ENCODE measurements at regions not wholly inside any gene's neighbourhood (a gene's known extent, or its start where the extent isn't known, plus 50 kb on each side); places are given as distances from the start of the nearest gene placed in this dataset.

DNA sequence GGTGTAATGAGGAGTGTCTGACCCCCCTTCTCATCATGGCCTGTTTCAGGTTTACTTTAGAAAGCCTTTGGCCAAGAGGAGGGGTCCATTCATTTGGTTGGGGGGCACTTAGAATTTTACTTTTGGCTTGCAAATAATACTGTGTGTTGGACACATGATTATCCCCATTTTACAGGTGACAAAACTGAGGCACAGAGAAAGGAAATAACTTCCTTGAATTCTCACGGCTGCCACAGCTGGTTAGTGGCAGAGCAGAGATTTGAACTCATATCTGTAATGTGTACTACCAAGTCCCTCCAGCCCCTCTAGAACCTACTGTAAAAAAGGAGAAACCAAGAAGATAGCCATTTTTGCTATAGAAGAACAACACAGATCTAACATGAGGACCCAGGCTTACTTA, 124.8 kb upstream of the NDUFV2 start:
- Mint-ChIP-seq H3K4me1 (peaks cover 10% of the 10 kb centered on the region), H3K4me3 (no peak overlapping the region), H3K27me3 (peaks cover 3% of the 10 kb centered on the region), H3K36me3 (peaks cover 3% of the 10 kb centered on the region), H3K27ac (peak overlapping the region; percentile 49), H3K9me3 (peaks cover 5% of the 10 kb centered on the region)
- no peak for DNase-seq (ENCODE audit: low spot score in 2 of 2)
- no peak for ATAC-seq (ENCODE audit: low read depth)

DNA sequence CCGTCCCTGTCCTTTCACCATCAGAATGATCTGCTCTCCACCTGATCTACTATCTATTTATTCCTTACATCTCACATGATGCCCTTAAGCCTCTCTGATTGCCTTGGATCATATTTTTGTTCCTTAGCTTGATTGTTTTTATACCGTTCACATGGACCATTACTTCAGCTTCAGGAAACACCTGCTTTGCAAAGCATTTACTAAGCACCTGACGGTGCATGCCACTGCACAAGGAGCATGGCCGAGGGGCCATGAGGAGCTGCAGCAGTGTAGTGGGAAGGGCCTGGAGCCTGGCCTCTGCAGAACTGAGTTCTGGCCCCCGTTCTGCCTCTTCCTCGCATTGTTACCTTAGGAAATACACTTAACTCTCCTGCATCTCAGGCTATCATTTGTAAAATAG, 124.1 kb upstream of the NDUFV2 start:
- Mint-ChIP-seq H3K4me3 (peak overlapping the region; percentile 33), H3K4me1 (peaks cover 11% of the 10 kb centered on the region), H3K36me3 (peaks cover 1% of the 10 kb centered on the region), H3K9me3 (peaks cover 3% of the 10 kb centered on the region), H3K27ac (peak overlapping the region; percentile 49), H3K27me3 (no peaks in the 10 kb centered on the region)
- no peak for DNase-seq (ENCODE audit: low spot score in 2 of 2)
- ATAC-seq (ENCODE audit: low read depth) = peak; percentile 47

DNA sequence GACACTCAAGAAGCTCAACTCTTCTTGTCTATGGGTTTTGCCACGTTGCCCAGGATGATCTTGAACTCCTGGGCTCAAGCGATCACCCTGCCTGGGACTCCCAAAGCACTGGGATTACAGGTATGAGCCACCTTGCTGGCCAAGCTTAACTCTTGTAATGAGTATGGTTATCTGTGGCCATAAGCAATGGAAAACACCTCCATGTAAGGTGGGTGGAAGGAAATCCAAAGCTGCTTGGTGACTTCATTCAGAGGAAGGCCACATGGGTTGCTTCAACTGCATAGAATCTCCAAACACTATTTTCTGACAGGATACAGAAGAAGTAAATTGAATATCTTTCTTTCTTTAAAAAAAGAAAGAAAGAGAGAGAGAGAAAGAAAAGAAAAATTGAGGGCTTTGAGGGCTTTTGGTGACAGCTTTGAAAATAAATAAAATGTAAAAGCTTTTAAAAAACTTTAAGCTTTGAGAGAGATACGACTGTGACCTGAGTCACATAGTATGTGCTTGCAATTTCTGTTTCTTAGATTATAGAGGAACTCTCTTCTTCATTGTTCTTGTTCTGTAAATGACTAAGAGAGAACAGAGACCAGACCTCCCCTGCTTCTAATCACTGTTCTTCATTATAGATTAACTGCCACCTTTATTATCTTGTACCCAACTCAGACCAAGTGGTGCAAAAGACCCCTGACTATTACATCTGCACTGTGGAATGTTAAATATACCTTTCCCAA, 123.1 kb upstream of the NDUFV2 start:
- peaks cover 1% of the 10 kb centered on the region for H3K9me3 Mint-ChIP-seq

DNA sequence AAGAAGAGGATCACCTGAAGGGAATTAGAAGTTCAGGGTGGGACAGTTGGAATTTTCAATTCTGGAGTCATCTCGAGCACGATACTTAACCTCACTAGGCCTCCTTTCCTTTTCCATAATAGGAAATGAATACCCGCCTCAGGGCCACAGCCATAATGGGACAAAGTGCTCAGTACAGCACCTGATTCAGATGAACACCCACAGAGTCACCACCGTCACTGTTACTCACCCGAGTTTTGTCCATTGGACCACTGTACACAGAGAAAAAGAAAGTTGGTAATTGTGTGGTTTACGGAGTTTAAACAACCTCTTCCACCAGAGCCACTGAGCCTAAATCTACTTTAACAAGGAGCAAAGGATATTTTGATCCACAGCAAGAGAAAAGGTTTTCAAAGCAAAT, 122.0 kb upstream of the NDUFV2 start:
- no peak overlapping the region for H3K27ac Mint-ChIP-seq
- DNase-seq (ENCODE audit: low spot score in 2 of 2) (no peak), ATAC-seq (ENCODE audit: low read depth) (no peak)
- no peaks in the 10 kb centered on the region for H3K36me3 Mint-ChIP-seq
- H3K4me1 Mint-ChIP-seq = peaks cover 11% of the 10 kb centered on the region
- no peaks in the 10 kb centered on the region for H3K27me3 Mint-ChIP-seq
- H3K9me3 Mint-ChIP-seq = no peaks in the 10 kb centered on the region
- H3K4me3 Mint-ChIP-seq = no peak overlapping the region

More for the DNA sequence above, 123.1 kb upstream of the NDUFV2 start:
- H3K4me3 Mint-ChIP-seq = no peak overlapping the region
- H3K27me3 Mint-ChIP-seq = no peaks in the 10 kb centered on the region
- ATAC-seq (ENCODE audit: low read depth) (no peak), DNase-seq (ENCODE audit: low spot score in 2 of 2) (no peak)
- no peak overlapping the region for H3K27ac Mint-ChIP-seq
- H3K36me3 Mint-ChIP-seq = no peaks in the 10 kb centered on the region
- H3K4me1 Mint-ChIP-seq = peaks cover 11% of the 10 kb centered on the region

DNA sequence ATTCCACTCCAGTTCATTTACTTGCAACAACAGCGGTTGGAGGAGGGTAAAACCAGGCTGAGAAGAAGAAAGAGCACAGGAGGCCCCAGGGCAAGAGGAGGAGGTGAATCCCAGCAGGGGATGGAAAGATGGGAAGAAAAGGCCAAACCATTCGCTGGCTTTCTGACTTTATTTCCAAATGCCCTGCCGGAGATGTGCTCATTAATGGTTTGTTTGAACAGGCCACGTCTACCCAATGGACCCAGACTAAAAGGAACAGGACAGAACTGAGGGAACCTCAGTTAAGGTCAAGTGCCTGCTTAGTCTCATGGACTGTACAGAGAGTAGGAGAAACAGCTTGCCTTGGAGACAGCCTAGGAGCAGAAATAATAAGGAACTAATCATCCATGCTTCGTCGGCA, 121.6 kb upstream of the NDUFV2 start:
- ATAC-seq (ENCODE audit: low read depth) = no peak
- Mint-ChIP-seq H3K9me3 (no peaks in the 10 kb centered on the region), H3K36me3 (no peaks in the 10 kb centered on the region), H3K4me3 (no peak overlapping the region), H3K27ac (no peak overlapping the region), H3K4me1 (peaks cover 11% of the 10 kb centered on the region), H3K27me3 (no peaks in the 10 kb centered on the region)
- no peak for DNase-seq (ENCODE audit: low spot score in 2 of 2)

DNA sequence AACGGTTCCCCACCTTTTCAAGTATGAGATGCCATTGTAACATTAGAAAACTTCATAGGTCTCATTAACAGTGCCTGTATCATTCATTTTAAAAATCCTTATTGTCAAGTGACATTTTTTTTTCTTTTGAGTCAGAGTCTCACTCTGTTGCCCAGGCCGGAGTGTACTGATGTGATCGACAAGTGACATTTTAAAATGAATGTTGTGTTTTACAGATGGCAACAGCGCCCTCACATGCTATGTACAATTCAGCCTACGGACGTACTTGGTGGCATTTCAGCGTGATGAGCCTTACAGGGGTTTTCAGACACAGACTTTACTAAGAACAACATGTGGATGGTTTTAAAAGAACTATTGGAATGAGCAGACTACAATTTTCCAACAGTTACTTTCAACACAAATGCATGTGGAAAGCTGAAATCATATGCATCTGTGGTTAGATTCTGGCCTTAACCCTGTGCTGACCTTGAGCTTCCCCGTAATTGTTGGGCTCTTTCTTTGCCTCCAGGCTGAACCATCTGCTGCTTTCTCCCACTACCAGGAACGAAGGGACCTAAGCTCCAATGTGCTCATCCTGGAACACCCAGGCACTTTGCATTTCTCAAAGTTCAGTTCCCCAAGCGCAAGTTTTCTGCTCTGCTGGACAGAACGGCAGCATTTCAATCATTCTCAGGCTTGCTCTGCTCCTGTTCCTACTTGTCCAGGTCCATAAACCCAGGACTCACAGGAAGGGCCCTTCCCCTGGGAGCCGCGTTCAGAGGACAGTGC, 119.9 kb upstream of the NDUFV2 start:
- peak; percentile 24 to 33 for DNase-seq (ENCODE audit: low spot score in 2 of 2)
- Mint-ChIP-seq H3K4me1 (peaks cover 11% of the 10 kb centered on the region), H3K4me3 (no peak overlapping the region), H3K9me3 (no peaks in the 10 kb centered on the region), H3K27me3 (peaks cover 5% of the 10 kb centered on the region), H3K36me3 (no peaks in the 10 kb centered on the region), H3K27ac (no peak overlapping the region)
- peak; percentile 91 for ATAC-seq (ENCODE audit: low read depth)

DNA sequence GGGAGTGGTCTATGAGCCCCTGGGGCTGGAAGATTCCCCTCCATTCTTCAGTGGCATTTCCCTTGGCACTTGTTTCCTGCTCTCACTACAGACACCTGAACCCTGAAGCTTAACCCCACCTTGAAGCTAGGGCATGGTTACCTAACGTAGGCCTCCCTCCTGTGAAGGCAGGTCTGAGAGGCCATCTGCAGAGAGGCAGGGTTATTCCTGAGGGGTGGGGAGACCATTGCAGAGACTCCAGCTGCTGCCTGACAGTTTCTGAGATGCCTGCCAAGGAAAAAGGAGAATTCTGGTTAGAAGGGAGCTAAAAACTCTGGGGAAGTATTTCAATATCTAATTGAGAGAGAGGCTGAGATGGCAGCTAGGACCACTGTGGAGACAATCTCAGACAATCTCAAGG, 119.3 kb upstream of the NDUFV2 start:
- Mint-ChIP-seq H3K9me3 (no peaks in the 10 kb centered on the region), H3K4me3 (no peak overlapping the region), H3K27me3 (peaks cover 5% of the 10 kb centered on the region), H3K4me1 (peaks cover 11% of the 10 kb centered on the region), H3K36me3 (no peaks in the 10 kb centered on the region), H3K27ac (no peak overlapping the region)
- no peak for ATAC-seq (ENCODE audit: low read depth)
- no peak for DNase-seq (ENCODE audit: low spot score in 2 of 2)

DNA sequence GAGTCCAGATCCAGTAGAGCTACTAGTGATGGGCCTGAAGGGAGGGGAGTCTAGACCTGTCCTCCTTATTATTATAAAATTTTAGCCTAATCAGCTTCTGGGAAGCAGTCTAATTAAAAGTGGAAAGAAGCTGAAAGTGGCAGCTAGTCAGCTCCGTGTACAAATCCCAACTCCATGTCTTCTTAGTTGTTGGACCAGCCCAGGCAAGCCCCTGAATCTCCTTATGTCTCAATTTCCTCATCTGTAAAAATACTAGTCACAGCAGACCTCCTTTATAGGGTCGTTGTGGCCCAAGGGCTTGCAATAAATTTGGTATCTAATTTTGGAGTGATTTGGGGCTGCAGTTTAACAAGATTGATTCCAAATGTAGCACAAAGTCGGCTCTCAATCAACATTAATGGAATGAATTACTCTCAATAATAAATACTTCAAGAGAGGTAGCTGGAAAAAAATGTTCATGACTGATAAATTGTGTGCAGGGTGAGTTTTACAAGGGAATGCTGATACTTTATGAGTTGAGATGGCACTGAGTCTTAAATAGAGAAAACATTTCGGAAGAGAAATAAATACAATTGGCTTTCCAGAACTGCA, 118.3 kb upstream of the NDUFV2 start:
- Mint-ChIP-seq H3K4me3 (no peak overlapping the region), H3K9me3 (no peaks in the 10 kb centered on the region), H3K4me1 (peaks cover 6% of the 10 kb centered on the region), H3K27ac (no peak overlapping the region), H3K36me3 (no peaks in the 10 kb centered on the region), H3K27me3 (peaks cover 7% of the 10 kb centered on the region)
- ATAC-seq (ENCODE audit: low read depth) (no peak), DNase-seq (ENCODE audit: low spot score in 2 of 2) (no peak)

DNA sequence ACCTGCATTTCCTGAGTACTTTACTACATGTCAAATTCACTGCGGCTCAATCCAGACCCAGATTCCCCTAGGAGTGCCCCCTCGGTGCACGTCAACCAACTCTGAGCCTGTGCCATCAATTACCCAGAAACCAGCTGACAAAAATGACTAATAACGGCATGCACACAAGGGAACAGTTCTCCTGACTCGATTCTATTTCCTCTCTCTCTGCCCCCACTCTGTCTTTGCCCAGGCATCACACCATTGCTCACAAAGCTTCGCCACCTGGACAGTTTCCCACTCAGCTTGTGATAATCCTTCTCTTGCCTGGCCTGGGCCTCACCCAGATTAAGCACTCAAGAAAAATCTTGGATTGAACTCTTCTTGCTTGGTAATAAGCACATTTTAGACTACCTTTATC, 115.3 kb upstream of the NDUFV2 start:
- ATAC-seq (ENCODE audit: low read depth) = no peak
- H3K27ac Mint-ChIP-seq = no peak overlapping the region
- H3K36me3 Mint-ChIP-seq = no peaks in the 10 kb centered on the region
- no peak overlapping the region for H3K4me3 Mint-ChIP-seq
- peaks cover 7% of the 10 kb centered on the region for H3K27me3 Mint-ChIP-seq
- H3K9me3 Mint-ChIP-seq = no peaks in the 10 kb centered on the region
- no peak for DNase-seq (ENCODE audit: low spot score in 2 of 2)
- peaks cover 6% of the 10 kb centered on the region for H3K4me1 Mint-ChIP-seq

DNA sequence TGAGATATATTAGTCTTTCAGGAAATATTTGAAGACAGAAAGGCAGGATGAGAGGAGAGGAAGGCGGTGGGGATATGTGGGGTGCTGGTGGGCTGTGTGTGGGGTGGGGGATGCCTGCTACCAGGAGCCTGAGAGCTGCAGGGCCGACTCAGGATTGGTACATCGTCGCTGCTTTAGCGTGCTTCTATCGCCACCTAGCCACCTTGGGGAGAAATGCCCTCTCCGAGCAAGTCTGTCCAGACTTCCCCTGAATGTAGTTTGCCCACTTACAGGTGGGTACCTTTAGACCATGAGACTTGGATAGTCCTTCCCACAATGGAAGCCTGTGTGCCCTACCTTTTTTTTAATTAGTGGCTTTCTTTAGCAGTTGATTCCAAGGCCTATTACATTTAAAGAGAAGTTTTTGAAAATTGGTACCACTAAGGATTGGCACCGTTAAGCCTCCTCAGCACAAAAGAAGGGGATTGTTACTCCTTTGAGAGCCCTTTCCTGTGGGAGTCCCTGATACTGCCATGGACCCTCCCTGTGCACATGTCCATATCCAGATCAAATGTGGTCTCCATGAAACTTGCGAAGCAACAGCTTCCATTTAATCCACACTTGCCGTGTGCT, 114.1 kb upstream of the NDUFV2 start:
- H3K9me3 Mint-ChIP-seq = no peaks in the 10 kb centered on the region
- ATAC-seq (ENCODE audit: low read depth) (peak; percentile 87), DNase-seq (ENCODE audit: low spot score in 2 of 2) (peak; percentile 46 to 56)
- H3K27me3 Mint-ChIP-seq = peaks cover 7% of the 10 kb centered on the region
- H3K4me3 Mint-ChIP-seq = no peak overlapping the region
- H3K27ac Mint-ChIP-seq = no peak overlapping the region
- H3K36me3 Mint-ChIP-seq = no peaks in the 10 kb centered on the region
- no peaks in the 10 kb centered on the region for H3K4me1 Mint-ChIP-seq

DNA sequence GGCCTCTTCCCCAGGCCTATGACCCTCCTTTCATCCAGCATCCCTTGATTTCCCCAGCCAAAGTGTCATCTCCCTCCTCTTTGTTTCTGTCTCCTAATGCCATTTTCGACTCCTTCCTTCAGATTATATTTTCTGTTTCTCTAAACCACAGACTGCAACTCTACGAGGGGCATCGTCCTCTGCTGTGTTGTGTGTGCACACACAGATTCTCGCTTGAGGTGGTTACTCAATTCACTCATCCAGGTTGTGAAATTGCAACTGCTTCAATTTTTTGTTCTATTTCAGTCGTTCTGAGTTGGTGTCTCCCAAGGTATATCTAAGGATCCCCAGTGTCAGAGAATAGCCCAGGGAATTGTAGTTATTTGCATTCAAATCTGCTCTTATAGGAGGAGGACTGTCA, 113.5 kb upstream of the NDUFV2 start:
- no peak for ATAC-seq (ENCODE audit: low read depth)
- no peaks in the 10 kb centered on the region for H3K9me3 Mint-ChIP-seq
- no peak overlapping the region for H3K4me3 Mint-ChIP-seq
- peaks cover 7% of the 10 kb centered on the region for H3K27me3 Mint-ChIP-seq
- H3K4me1 Mint-ChIP-seq = no peaks in the 10 kb centered on the region
- no peaks in the 10 kb centered on the region for H3K36me3 Mint-ChIP-seq
- DNase-seq (ENCODE audit: low spot score in 2 of 2) = no peak
- no peak overlapping the region for H3K27ac Mint-ChIP-seq

DNA sequence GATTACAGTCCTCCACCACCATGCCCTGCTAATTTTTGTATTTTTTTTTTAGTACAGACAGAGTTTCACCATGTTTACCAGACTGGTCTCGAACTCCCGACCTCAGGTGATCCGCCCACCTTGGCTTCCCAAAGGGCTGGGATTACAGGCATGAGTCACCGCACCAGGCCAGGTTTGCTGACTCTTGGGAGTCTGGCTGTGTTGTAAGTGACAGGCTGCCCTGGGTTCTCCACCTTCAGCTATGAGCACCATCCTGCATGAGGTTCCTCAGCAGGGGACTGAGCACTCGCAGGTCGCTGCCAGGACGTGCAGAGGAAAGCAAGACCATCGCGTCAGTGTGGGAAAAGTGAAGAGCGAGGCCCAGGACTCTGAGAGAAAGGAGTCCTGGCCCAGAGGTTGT, 112.6 kb upstream of the NDUFV2 start:
- ATAC-seq (ENCODE audit: low read depth) = no peak
- Mint-ChIP-seq H3K36me3 (no peaks in the 10 kb centered on the region), H3K4me3 (no peak overlapping the region), H3K27ac (no peak overlapping the region), H3K9me3 (no peaks in the 10 kb centered on the region), H3K27me3 (peaks cover 7% of the 10 kb centered on the region), H3K4me1 (no peaks in the 10 kb centered on the region)
- no peak for DNase-seq (ENCODE audit: low spot score in 2 of 2)

DNA sequence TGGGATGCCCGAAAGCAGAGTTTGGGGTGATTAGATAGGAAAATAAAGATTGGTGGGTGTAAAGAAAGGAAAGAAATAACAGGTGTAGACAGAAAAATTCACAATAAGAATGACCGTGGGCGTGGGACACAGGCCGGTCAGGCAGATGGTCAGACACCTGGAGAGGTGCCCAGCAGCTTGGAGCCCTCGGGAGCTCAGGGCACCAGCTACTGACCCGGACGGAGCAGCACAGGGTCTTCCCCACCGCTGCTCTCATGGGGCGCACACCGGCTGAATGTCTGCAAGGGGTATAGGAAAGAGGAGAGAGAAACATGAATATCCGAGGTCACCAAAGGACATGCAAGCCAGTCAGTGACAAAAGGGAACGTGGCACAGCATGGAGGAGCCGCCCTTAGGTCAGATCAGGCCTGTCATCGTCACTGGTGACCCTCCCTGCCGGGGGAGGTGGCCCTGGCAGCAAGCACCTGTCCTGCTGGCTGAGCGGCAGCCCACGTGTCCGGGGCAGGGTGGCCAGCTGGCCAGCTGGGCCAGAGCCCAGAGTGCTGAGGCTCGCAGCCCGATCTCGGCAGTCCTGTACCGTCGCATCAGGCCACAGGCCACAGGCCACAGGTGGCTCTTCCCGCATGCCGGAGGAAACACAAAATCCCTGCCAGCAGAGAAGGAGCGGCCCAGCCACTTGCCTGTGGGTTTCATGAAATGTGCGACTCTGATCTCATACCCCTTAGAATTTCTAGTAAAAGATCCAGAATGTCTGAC, 112.0 kb upstream of the NDUFV2 start:
- Mint-ChIP-seq H3K4me3 (no peak overlapping the region), H3K27ac (no peak overlapping the region), H3K9me3 (no peaks in the 10 kb centered on the region), H3K27me3 (peaks cover 7% of the 10 kb centered on the region), H3K4me1 (no peaks in the 10 kb centered on the region), H3K36me3 (no peaks in the 10 kb centered on the region)
- DNase-seq (ENCODE audit: low spot score in 2 of 2) (no peak), ATAC-seq (ENCODE audit: low read depth) (no peak)

DNA sequence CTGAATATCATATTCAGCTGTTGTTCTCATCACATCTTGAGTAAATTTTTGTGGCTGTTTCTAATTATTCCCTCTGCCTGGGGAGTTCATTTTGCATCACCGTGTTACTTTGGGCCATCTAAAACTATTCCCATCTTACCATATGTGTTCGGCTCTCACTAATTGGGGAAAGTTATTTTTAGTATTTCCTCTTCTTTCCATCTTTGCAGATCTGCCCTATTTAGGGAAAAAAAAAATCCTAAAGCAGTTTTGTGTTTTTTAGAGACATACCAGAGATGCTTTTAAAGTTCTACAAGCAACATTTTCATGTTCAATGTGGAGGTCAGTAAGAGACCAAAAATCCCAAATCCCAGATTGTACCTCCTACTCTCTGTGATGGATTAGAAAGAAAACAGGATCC, 111.3 kb upstream of the NDUFV2 start:
- Mint-ChIP-seq H3K4me1 (no peaks in the 10 kb centered on the region), H3K36me3 (no peaks in the 10 kb centered on the region), H3K4me3 (no peak overlapping the region), H3K9me3 (no peaks in the 10 kb centered on the region), H3K27ac (no peak overlapping the region), H3K27me3 (peaks cover 7% of the 10 kb centered on the region)
- no peak for ATAC-seq (ENCODE audit: low read depth)
- no peak for DNase-seq (ENCODE audit: low spot score in 2 of 2)
